ENCODE measurements at regions not wholly inside any gene's neighbourhood (a gene's known extent, or its start where the extent isn't known, plus 50 kb on each side); places are given as distances from the start of the nearest gene placed in this dataset.
A peak's percentile ranks its signal among the peaks of the same experiment; 100 is the strongest.

- Histone ChIP-seq H2AK9ac (replicated peaks; ENCODE audit: low read depth, low read length, poor library complexity) (no peak overlapping the region), H3K23ac (ENCODE audit: low read depth, low read length) (no peak overlapping the region), H2AK5ac (ENCODE audit: low read depth, low read length) (no peak overlapping the region), H2BK20ac (ENCODE audit: low read depth, low read length) (no peak overlapping the region), H2BK120ac (ENCODE audit: low read depth, low read length) (no peak overlapping the region), H2BK5ac (ENCODE audit: low read depth, low read length, poor library complexity, severe bottlenecking) (peak overlapping the region; percentile 65), H3K27me3 (ENCODE audit: control insufficient read depth, insufficient read depth, low read length) (no peaks in the 10 kb centered on the region), H3K36me3 (ENCODE audit: control insufficient read depth, insufficient read depth, low read length) (no peaks in the 10 kb centered on the region), H4K20me1 (ENCODE audit: insufficient read depth, low read length) (no peaks in the 10 kb centered on the region), H3K9me1 (ENCODE audit: insufficient read depth, low read length) (0 out of 2 replicates have a peak, but pooled peaks cover 4% of the 10 kb centered on the region), H3K27ac (ENCODE audit: insufficient read depth, low read length) (no peak overlapping the region), H3K9ac (ENCODE audit: low read depth, low read length) (no peak overlapping the region), H2AFZ (replicated peaks; ENCODE audit: low read length, poor library complexity) (no peak overlapping the region), H3K79me1 (ENCODE audit: low read depth in 1 of 2, low read length in 2 of 2) (no peaks in the 10 kb centered on the region), H4K91ac (ENCODE audit: insufficient read depth, low read depth, low read length) (no peak overlapping the region), H3K9me3 (ENCODE audit: control insufficient read depth, insufficient read depth, low read length) (no peaks in the 10 kb centered on the region), H4K8ac (ENCODE audit: low read depth in 2 of 2, low read length in 2 of 2) (no peak overlapping the region), H3K4me2 (ENCODE audit: low read depth, low read length) (peak overlapping the region; percentile 49; the same call in 1 of the 2 replicates), H4K5ac (ENCODE audit: low read depth, low read length) (no peak overlapping the region), H3K18ac (ENCODE audit: low read depth, low read length) (no peak overlapping the region), H3K14ac (replicated peaks; ENCODE audit: low read depth, low read length) (no peak overlapping the region), H3K4me3 (ENCODE audit: insufficient read depth, low read depth, low read length) (no peak overlapping the region), H2BK15ac (ENCODE audit: low read depth, low read length) (no peak overlapping the region), H3K4me1 (ENCODE audit: control insufficient read depth, insufficient read depth, low read length) (peaks cover 2% of the 10 kb centered on the region; the same call in 1 of the 2 replicates), H3K4ac (ENCODE audit: low read depth, low read length) (no peak overlapping the region), H3K56ac (ENCODE audit: extremely low read depth, insufficient read depth, low read length) (no peak overlapping the region)
- TF ChIP-seq CHD1 (IDR thresholded peaks at IDR 0.05; ENCODE audit: low read depth, low read length) (no peak), BHLHE40 (IDR thresholded peaks at IDR 0.05; ENCODE audit: low read depth, low read length) (0 out of 2 replicates have a peak, but pooled peaks have one; percentile 20), POLR2A (IDR thresholded peaks at IDR 0.05; ENCODE audit: low read depth, low read length) (no peak), CTCF (conservative IDR thresholded peaks at IDR 0.05; ENCODE audit: low read depth, low read length) (no peak), MAFK (IDR thresholded peaks at IDR 0.05; ENCODE audit: low read depth, low read length) (no peak), SMC3 (IDR thresholded peaks at IDR 0.05; ENCODE audit: low read depth, low read length) (no peak), CEBPB (IDR thresholded peaks at IDR 0.05; ENCODE audit: low read depth, low read length) (peak; percentile 41; the same call in 1 of the 2 replicates), RAD21 (IDR thresholded peaks at IDR 0.05; ENCODE audit: low read length) (no peak), USF2 (IDR thresholded peaks at IDR 0.05; ENCODE audit: low read depth, low read length) (no peak), MXI1 (IDR thresholded peaks at IDR 0.05; ENCODE audit: borderline replicate concordance, low read depth, low read length) (no peak), FOS (IDR thresholded peaks at IDR 0.05; ENCODE audit: low read depth, low read length) (peak; percentile 41; the same call in 1 of the 2 replicates), MAZ (IDR thresholded peaks at IDR 0.05; ENCODE audit: borderline replicate concordance, low read depth, low read length) (no peak)
- POLR2A ChIA-PET (ENCODE audit: unreplicated experiment), result no interaction called here
- DNase-seq, result peak; percentile 97
- in situ Hi-C loops (cut with MboI; ENCODE audit: low sequenced_read_pairs) (no loop called here), intact Hi-C loops (cut with micrococcal nuclease) (loop anchor here (1.0 to 5.0 kb wide), 3 partner anchors 257 to 457 kb away; no protein-coding TSS in a partner anchor), dilution Hi-C loops (cut with HindIII; ENCODE audit: low sequenced_read_pairs, unreplicated experiment) (no loop called here)
- no TSS peak for BruUV-seq (replicated peaks)
- ATAC-seq (ENCODE audit: low read depth), result peak; percentile 92
- no CpG with 5 or more reads among the region's 3 CpGs for WGBS, 2 experiments (ENCODE audit: extremely low coverage in 2 of 2, insufficient read length in 1 of 2)
- CTCF ChIA-PET, result no interaction called here
These were observed 1249.4 kb upstream of the SLC10A2 start for GRCh38 chr13:104315606-104316005.

All from IMR-90 (cell line).